Common myeloid progenitor, CD34-positive (primary cell): ENCODE measurements at regions not wholly inside any gene's neighbourhood (a gene's known extent, or its start where the extent isn't known, plus 50 kb on each side); places are given as distances from the start of the nearest gene placed in this dataset.

Source experiments
- CTCF ChIA-PET: fragments of 350-600 bp; sonication (Branson Sonifier 250); formaldehyde crosslinking; loops from one replicate; lab custom pipeline; 2021; ENCODE audit warnings: antibody characterized with exemption; lab: Charles Lee
- POLR2A ChIA-PET: fragments of 350-600 bp; sonication (Branson Sonifier 250); formaldehyde crosslinking; loops from one replicate; lab custom pipeline; 2021; ENCODE audit warnings: antibody characterized with exemption; lab: Charles Lee
- DNase-seq, 3 donors: peaks; one replicate each; pipeline versions ENCODE4 v3.0.0 to v3.0.0-alpha.2; 2013
- H3K27ac ChIP-seq, 2 experiments: 1 replicate in 1 of 2; 2 replicates in 1 of 2; pipeline ENCODE4 v1.7.0; 2013; ENCODE audit warnings: inconsistent platforms in 2 of 2, low read length in 2 of 2, mild to moderate bottlenecking in 2 of 2, low read depth in 1 of 2, moderate library complexity in 1 of 2; ENCODE audit not compliant: severe bottlenecking in 2 of 2, insufficient read depth in 1 of 2, poor library complexity in 1 of 2
- H3K27me3 ChIP-seq, 5 experiments: replicated peaks in 2 of 5; 1 replicate in 3 of 5; 2 replicates in 2 of 5; pipeline versions ENCODE4 v1.6.1 to v1.7.0; 2013; ENCODE audit warnings: low read length in 4 of 5, mild to moderate bottlenecking in 2 of 5, moderate library complexity in 2 of 5, inconsistent platforms in 1 of 5; ENCODE audit not compliant: insufficient read depth in 5 of 5, control insufficient read depth in 4 of 5
- H3K36me3 ChIP-seq, 4 experiments: 1 replicate in 2 of 4; 2 replicates in 2 of 4; pipeline versions ENCODE4 v1.6.1 to v1.7.0; 2013; ENCODE audit warnings: low read length in 3 of 4, control low read depth in 1 of 4, mild to moderate bottlenecking in 1 of 4; ENCODE audit not compliant: control insufficient read depth in 4 of 4, insufficient read depth in 4 of 4
- H3K4me1 ChIP-seq, 4 experiments: 1 replicate in 3 of 4; 2 replicates in 1 of 4; pipeline versions ENCODE4 v1.6.1 to v1.7.1; 2013; ENCODE audit warnings: low read length in 3 of 4, mild to moderate bottlenecking in 3 of 4, control low read depth in 1 of 4, inconsistent platforms in 1 of 4, moderate library complexity in 1 of 4; ENCODE audit not compliant: control insufficient read depth in 4 of 4, insufficient read depth in 4 of 4; ENCODE audit errors: control extremely low read depth in 1 of 4
- H3K4me3 ChIP-seq, 7 experiments: 1 replicate in 4 of 7; 2 replicates in 3 of 7; pipeline versions ENCODE4 v1.5.1 to v1.7.0; 2013; ENCODE audit warnings: mild to moderate bottlenecking in 7 of 7, low read length in 6 of 7, moderate library complexity in 6 of 7, inconsistent platforms in 2 of 7, low read depth in 2 of 7, control low read depth in 1 of 7; ENCODE audit not compliant: insufficient read depth in 4 of 7, control insufficient read depth in 1 of 7; ENCODE audit errors: extremely low read depth in 1 of 7
- H3K9me3 ChIP-seq, 5 experiments: 1 replicate in 4 of 5; 2 replicates in 1 of 5; pipeline versions ENCODE4 v1.6.1 to v1.7.1; 2013; ENCODE audit warnings: low read length in 4 of 5, mild to moderate bottlenecking in 2 of 5, inconsistent platforms in 1 of 5, low read depth in 1 of 5, moderate library complexity in 1 of 5; ENCODE audit not compliant: control insufficient read depth in 4 of 5, insufficient read depth in 2 of 5; ENCODE audit errors: control extremely low read depth in 1 of 5
- WGBS: methylation state at CpG from one replicate; pipeline ENCODE4 v1.1.5; 2013; ENCODE audit not compliant: insufficient coverage; 5-methylcytosine and 5-hydroxymethylcytosine counted together

DNA sequence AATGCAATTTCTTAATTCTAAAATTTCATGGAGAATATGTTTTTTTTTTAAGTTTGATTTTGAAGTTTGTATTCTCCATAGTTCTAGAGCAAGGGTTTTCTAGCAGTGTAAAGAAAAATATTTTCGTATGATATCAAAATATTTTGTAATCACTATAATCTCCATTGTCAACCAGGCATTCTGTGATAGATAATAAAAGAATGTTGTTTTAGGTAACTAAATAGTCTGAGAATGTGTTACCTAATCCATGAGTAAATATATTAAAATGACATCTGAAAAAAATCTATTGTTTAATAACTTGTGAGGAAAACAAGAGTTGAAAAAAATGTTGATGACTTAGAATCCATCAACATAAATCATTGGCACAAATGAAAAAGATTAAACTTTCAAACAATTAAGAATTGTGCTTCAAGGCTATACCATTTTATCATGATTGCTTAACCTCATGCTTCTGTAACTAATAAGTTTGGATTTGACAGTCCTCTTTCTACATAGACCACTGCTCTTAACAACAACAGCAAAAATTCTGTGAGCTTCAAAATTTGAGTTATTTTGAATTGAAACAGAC is 2211.8 kb downstream of the LRRC4C start:
- Histone ChIP-seq H3K4me1 (no peaks in the 10 kb centered on the region), H3K27ac (no peak overlapping the region), H3K4me3 (no peak overlapping the region), H3K36me3 (no peaks in the 10 kb centered on the region), H3K9me3 (peaks cover 0 to 2% (median 0%) of the 10 kb centered on the region in 5 experiments), H3K27me3 (no peaks in the 10 kb centered on the region)
- CTCF ChIA-PET: no interaction called here
- no peak for DNase-seq
- WGBS: no CpG with 5 or more reads among the region's 1 CpG
- POLR2A ChIA-PET: no interaction called here

DNA sequence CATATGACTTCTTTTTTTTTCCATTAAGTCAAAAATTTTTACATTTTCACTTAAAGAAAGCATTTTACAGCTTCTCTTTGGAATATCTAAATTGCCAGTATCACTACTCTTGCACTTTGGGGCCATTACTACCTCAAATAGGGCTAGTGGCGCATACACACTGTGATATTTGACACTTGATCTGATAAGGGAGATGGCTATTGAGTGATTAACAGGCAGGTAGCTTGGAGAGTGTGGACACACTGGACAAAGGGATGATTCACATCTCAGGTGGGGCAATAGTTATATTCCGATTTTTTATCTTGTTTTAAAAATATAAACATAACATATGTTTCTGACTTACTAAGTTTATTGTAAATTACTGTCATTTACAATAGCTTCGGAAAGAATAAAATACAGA is 2219.9 kb downstream of the LRRC4C start:
- Histone ChIP-seq H3K4me3 (no peak overlapping the region), H3K9me3 (no peaks in the 10 kb centered on the region), H3K27ac (no peak overlapping the region), H3K36me3 (no peaks in the 10 kb centered on the region), H3K27me3 (no peaks in the 10 kb centered on the region), H3K4me1 (no peaks in the 10 kb centered on the region)
- no peak for DNase-seq
- ChIA-PET CTCF (interaction anchor here (1.2 kb wide), 1 partner anchor 10 kb away, joined by 3 read pairs; no protein-coding TSS in a partner anchor), POLR2A (no interaction called here)
- WGBS: 83% methylated on average over 1 of the region's 3 CpGs

DNA sequence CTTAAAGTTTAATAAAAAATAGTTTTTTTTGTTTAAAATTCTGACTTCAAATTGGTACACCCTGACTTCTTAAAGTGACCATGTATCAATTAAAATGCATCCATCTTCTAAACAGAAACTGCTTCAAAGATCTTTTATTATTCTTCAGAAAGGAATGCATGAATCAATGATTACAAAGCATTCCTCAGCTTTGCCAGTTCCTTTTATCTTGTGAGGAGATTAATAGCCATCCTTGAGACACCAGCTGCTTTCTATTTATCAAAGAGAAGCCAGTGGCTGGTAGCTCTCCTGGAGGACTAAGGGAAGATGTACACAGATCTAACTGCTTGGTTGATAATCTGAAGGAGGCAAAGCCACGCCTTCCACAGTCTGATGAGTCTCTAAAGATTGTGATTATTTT is 2222.5 kb downstream of the LRRC4C start:
- ChIA-PET CTCF (no interaction called here), POLR2A (no interaction called here)
- no peak for DNase-seq
- no peaks in the 10 kb centered on the region for H3K9me3 ChIP-seq
- H3K4me3 ChIP-seq: no peak overlapping the region
- H3K27ac ChIP-seq: no peak overlapping the region
- no peaks in the 10 kb centered on the region for H3K27me3 ChIP-seq
- no CpG with 5 or more reads among the region's 1 CpG for WGBS
- H3K36me3 ChIP-seq: no peaks in the 10 kb centered on the region
- H3K4me1 ChIP-seq: no peaks in the 10 kb centered on the region

DNA sequence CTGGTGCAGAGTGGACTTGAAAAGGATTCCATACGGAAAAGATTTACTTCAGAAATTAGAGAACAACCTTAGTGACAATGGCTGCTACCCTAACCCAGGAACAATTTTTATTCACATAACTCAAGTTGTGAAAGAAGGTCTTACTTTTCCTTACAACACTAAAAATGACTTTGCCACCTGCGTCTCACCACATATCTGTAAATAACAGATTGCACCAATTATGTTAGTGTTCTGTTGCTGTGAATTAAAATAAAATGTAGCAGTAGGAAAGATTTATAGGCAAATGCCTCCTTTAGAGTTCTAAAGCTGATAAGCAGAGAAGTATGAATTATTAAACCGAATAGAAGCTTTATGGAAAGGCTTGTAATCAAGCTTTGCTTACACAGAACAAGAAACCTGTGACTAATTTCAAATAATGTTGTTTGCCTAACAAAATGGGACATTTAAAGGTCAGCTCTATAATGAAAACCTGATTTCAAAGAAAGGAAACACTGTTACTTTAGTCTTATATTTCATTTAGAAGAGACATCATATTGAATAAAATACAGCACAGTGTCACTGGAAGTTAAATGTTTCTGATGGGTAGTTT is 2237.8 kb downstream of the LRRC4C start:
- ChIA-PET POLR2A (no interaction called here), CTCF (no interaction called here)
- Histone ChIP-seq H3K4me3 (no peak overlapping the region), H3K27ac (no peak overlapping the region), H3K9me3 (no peaks in the 10 kb centered on the region), H3K4me1 (no peaks in the 10 kb centered on the region), H3K36me3 (no peaks in the 10 kb centered on the region), H3K27me3 (no peaks in the 10 kb centered on the region)
- no peak for DNase-seq
- 100% methylated on average over 2 of the region's 3 CpGs for WGBS

- WGBS: no CpG with 5 or more reads among the region's 3 CpGs
- no peak for DNase-seq
- Histone ChIP-seq H3K4me3 (no peak overlapping the region), H3K4me1 (no peaks in the 10 kb centered on the region), H3K9me3 (no peaks in the 10 kb centered on the region), H3K36me3 (no peaks in the 10 kb centered on the region), H3K27me3 (no peaks in the 10 kb centered on the region), H3K27ac (no peak overlapping the region)
- ChIA-PET CTCF (no interaction called here), POLR2A (no interaction called here)
These were observed 2238.8 kb downstream of the LRRC4C start for GRCh38 chr11:39220501-39221230.

GRCh38 chr11:39220069-39220468 is 2239.4 kb downstream of the LRRC4C start:
- H3K9me3 ChIP-seq: no peaks in the 10 kb centered on the region
- H3K27ac ChIP-seq: no peak overlapping the region
- POLR2A ChIA-PET: no interaction called here
- no peak overlapping the region for H3K4me3 ChIP-seq
- H3K27me3 ChIP-seq: no peaks in the 10 kb centered on the region
- H3K36me3 ChIP-seq: no peaks in the 10 kb centered on the region
- no CpG with 5 or more reads among the region's 1 CpG for WGBS
- no peak for DNase-seq
- CTCF ChIA-PET: no interaction called here
- no peaks in the 10 kb centered on the region for H3K4me1 ChIP-seq

GRCh38 chr11:39209981-39210380 is 2249.5 kb downstream of the LRRC4C start:
- ChIA-PET CTCF (no interaction called here), POLR2A (no interaction called here)
- no peaks in the 10 kb centered on the region for H3K36me3 ChIP-seq
- H3K9me3 ChIP-seq: no peaks in the 10 kb centered on the region
- DNase-seq: no peak
- H3K4me3 ChIP-seq: no peak overlapping the region
- no peak overlapping the region for H3K27ac ChIP-seq
- no peaks in the 10 kb centered on the region for H3K4me1 ChIP-seq
- WGBS: 100% methylated on average over 1 of the region's 2 CpGs
- H3K27me3 ChIP-seq: no peaks in the 10 kb centered on the region
